ENCODE measurements at regions not wholly inside any gene's neighbourhood (a gene's known extent, or its start where the extent isn't known, plus 50 kb on each side); places are given as distances from the start of the nearest gene placed in this dataset.

GRCh38 chr17:34853924-34854323 lies 107.3 kb downstream of the CCT6B start:
- Histone ChIP-seq H3K9ac (ENCODE audit: insufficient read depth, low read depth, low read length) (no peak overlapping the region), H3K79me2 (ENCODE audit: insufficient read depth, low read length) (no peaks in the 10 kb centered on the region), H3K27ac (ENCODE audit: extremely low read length, insufficient read depth, low read length) (no peak overlapping the region), H4K20me1 (ENCODE audit: insufficient read depth, low read length) (no peaks in the 10 kb centered on the region), H3K9me3 (ENCODE audit: low read length) (no peaks in the 10 kb centered on the region), H3K36me3 (replicated peaks in 1 of 2; ENCODE audit: control insufficient read depth in 1 of 2, insufficient read depth in 2 of 2, low read length in 2 of 2) (no peaks in the 10 kb centered on the region), H3K27me3 (ENCODE audit: control insufficient read depth in 1 of 2, insufficient read depth in 2 of 2, low read length in 2 of 2) (peaks cover 0 to 7% of the 10 kb centered on the region in 2 experiments; a peak in 1 of 5 replicates), H3K4me1 (ENCODE audit: insufficient read depth, low read length) (no peaks in the 10 kb centered on the region), H3K4me3 (replicated peaks in 1 of 3; ENCODE audit: insufficient read depth in 1 of 3, low read depth in 2 of 3, low read length in 3 of 3) (no peak overlapping the region), H2AFZ (ENCODE audit: low read length) (no peak overlapping the region), H3K4me2 (ENCODE audit: low read depth, low read length) (no peak overlapping the region)
- intact Hi-C loops (cut with micrococcal nuclease; ENCODE audit: unreplicated experiment) = no loop called here
- in situ Hi-C loops (cut with HindIII; ENCODE audit: extremely low pct_ligation_motif_present, low pct_unique_long_range_greater_than_20kb) = no loop called here
- WGBS (ENCODE audit: low lambda C conversion rate) = 18% methylated on average over 3 of the region's 4 CpGs
- ChIA-PET POLR2A (no interaction called here), CTCF (ENCODE audit: low intra/inter-chr PET ratio, low total read pairs) (no interaction called here)
- TF ChIP-seq, protein P1, sequence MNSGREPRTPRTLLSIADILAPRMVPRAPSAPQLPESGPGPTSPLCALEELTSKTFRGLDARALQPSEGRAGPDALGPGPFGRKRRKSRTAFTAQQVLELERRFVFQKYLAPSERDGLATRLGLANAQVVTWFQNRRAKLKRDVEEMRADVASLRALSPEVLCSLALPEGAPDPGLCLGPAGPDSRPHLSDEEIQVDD (CRISPR knock-in tag; IDR thresholded peaks at IDR 0.05; ENCODE audit: borderline replicate concordance) = no peak
- no peak for TF ChIP-seq POLR2AphosphoS2 (IDR thresholded peaks at IDR 0.05; ENCODE audit: low read depth, low read length)
- no peak for TF ChIP-seq ZNF510 (CRISPR knock-in tag; IDR thresholded peaks at IDR 0.05; ENCODE audit: low read depth)
- TF ChIP-seq ZNF549 (CRISPR knock-in tag; IDR thresholded peaks at IDR 0.05) = no peak
- TF ChIP-seq ZNF337 (CRISPR knock-in tag; IDR thresholded peaks at IDR 0.05; ENCODE audit: borderline replicate concordance, low read depth) = no peak
- TF ChIP-seq ZNF251 (CRISPR knock-in tag; IDR thresholded peaks at IDR 0.05) = no peak
- no peak for TF ChIP-seq ARHGAP35 (CRISPR knock-in tag; IDR thresholded peaks at IDR 0.05; ENCODE audit: borderline replicate concordance)
- TF ChIP-seq ZNF556 (CRISPR knock-in tag; IDR thresholded peaks at IDR 0.05; ENCODE audit: borderline replicate concordance) = no peak
- TF ChIP-seq EHMT2 (IDR thresholded peaks at IDR 0.05; ENCODE audit: borderline replicate concordance, low read depth, low read length) = no peak
- TF ChIP-seq ZNF124 (CRISPR knock-in tag; IDR thresholded peaks at IDR 0.05) = no peak
- no peak for TF ChIP-seq HCFC1 (IDR thresholded peaks at IDR 0.05; ENCODE audit: low read depth, low read length)
- TF ChIP-seq TARDBP (CRISPR knock-in tag; IDR thresholded peaks at IDR 0.05) = no peak
- TF ChIP-seq RCOR2 (CRISPR knock-in tag; IDR thresholded peaks at IDR 0.05) = no peak
- no peak for TF ChIP-seq RXRB (CRISPR knock-in tag; IDR thresholded peaks at IDR 0.05; ENCODE audit: borderline replicate concordance)
- no peak for TF ChIP-seq NCOA1 (CRISPR knock-in tag; IDR thresholded peaks at IDR 0.05)
- no peak for TF ChIP-seq ZNF780A (CRISPR knock-in tag; IDR thresholded peaks at IDR 0.05)
- TF ChIP-seq JARID2 (CRISPR knock-in tag; IDR thresholded peaks at IDR 0.05; ENCODE audit: insufficient replicate concordance) = no peak
- FAIRE-seq = no peak
- DNase-seq (ENCODE audit: low spot score) = no peak
- no TSS peak for BruUV-seq (replicated peaks)
- ATAC-seq = no peak
